NCI-H526 treated with DMSO at 0.1 percent for 48 hours (cell line): ENCODE measurements at regions not wholly inside any gene's neighbourhood (a gene's known extent, or its start where the extent isn't known, plus 50 kb on each side); places are given as distances from the start of the nearest gene placed in this dataset.
A peak's percentile ranks its signal among the peaks of the same experiment; 100 is the strongest.

Experiments used
- DNase-seq: peaks from one replicate; lab custom pipeline; 2025; lab: John Stamatoyannopoulos, UW

DNA sequence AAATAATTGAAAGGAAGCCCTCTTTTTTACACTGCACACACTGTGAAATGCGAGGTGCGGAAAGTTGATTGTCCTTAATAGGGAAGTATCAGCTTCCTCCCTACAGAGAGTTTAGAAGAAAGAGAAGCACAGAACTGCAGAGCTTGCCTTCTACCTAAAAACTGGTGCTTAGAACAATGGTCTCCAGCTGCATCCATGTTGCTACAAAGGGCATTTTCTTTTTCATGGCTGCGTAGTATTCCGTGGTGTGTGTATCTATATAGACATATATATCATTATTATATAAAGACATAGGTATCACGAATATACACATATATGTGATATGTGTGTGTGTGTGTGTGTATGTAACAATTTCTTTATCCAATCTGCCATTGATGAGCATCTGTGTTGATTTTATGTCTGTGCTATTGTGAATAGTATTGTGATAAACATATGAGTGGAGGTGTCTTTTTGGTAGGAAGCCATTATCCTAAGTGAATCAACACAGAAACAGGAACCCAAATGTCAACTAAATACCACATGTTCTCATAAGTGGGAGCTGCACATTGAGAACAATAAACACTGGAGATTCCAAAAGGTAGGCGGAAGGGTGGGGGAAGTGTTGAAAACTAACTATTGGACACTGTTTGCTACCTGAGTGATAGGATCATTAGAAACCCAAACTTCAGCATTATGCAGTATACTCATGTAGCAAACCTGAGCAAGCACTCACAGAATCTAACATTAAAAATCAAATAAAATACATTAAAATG is 290.0 kb upstream of the RUNX1 start:
- no peak for DNase-seq

DNA sequence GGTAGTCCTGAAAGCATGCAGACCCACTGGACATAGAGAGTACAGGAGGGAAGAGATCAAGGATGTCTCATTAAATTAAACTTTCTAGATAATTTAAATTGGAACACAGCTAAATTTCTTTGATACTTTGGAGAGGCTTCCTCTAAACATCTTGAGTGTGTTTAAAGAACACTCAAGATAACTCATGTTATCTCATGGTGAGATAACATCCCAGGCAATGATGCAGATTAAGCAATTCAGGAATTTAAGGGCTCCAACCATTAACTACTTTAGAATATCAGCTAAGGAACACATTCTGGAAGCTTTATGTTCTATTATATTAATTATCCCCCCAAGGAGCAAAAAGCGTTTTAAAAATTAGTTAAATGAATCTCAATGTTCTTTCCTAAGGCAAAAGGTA is 289.2 kb upstream of the RUNX1 start:
- DNase-seq = no peak

DNA sequence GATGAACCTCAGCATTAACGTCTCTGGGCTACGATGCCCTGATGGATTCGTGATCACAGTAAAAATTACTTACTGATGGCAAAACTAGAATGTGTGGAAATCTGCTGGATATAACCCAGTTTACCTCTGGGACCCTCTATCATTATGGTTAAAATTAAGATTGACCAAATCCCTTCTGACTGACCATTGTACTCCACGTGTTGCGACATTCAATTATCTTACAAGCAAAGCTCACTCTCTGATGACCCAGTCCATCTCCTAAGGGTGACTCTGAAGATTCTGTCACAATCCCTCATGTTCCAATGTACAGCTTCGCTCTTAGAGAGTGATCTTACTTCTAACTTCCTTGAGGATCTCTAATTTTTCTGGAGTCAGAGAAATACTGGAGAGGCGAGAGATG is 288.5 kb upstream of the RUNX1 start:
- DNase-seq = no peak

DNA sequence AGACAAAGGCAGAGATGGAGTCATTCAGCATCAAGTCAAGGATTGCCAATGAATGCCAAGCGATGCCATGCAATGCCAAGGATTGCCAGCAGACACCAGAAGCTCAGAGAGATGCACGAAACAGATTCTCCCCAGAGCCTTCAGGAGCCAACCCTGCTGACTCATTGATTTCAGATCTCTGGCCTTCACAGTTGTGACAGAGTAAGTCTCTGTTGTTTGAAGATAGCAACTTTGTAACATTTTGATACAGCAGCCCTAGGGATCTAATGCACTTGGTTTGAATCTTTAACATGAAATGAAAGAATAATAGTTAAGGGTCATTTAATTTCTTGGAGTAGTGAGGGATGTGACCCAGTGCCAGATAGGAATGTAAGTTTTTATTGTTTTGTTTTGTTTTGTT is 287.4 kb upstream of the RUNX1 start:
- DNase-seq = no peak

DNA sequence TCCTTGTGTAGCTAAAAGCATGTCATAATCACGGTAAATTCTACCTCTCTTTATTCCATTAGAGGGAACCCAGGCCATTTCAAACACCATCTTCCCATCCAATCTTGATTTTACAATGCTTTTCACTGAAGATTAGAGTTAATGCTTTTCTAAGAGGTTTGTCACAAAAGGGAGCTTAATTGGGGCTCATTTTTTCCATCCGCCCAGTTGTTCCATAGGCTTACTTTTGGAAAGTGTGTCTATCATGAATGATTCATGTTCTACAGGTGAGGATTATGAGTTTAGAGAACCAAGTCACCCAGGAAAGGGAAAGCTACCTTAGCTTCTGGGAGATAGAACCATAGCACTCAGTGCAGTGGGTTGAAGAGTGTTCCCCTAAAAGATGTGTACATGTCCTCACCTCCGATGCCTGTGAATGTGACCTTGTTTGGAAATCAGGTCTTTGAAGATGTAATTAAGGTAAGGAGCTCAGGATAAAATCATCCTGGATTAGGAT is 286.9 kb upstream of the RUNX1 start:
- no peak for DNase-seq

DNA sequence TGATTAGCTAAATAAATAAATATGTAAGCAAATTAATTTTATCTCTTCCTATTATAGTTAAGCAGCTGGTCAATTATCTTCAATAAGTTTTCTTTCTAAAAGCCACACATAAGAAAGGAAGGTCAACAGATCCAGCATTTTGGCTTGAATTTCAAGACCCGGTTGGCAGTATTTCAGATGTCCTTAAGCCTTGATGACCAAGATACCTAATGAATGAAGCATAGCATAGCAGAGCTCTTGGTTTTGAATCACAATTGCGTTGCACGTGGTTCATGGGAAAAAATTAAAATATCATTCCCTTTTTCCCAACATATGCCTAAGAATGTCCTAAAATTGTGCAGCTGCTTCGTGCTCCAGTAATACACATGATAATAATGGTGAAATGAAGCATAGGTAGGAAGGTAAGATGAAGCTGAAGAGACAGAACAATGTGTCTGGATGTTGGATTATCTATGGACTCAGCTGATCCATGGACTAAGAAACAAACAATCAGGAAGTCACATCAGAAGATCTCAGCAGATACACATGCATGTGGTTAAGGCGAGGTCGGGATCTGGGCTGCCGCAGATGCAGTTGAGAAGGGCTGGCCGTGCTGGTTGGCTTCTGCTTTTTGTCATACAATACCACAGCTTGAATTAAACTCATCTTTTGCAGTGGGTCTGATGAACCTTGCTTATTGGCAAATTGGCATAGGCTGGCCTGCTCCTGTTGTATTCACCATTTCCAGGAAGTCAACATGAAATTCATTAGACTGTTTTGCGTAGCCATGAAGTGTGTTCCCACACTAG is 284.9 kb upstream of the RUNX1 start:
- DNase-seq = no peak

DNA sequence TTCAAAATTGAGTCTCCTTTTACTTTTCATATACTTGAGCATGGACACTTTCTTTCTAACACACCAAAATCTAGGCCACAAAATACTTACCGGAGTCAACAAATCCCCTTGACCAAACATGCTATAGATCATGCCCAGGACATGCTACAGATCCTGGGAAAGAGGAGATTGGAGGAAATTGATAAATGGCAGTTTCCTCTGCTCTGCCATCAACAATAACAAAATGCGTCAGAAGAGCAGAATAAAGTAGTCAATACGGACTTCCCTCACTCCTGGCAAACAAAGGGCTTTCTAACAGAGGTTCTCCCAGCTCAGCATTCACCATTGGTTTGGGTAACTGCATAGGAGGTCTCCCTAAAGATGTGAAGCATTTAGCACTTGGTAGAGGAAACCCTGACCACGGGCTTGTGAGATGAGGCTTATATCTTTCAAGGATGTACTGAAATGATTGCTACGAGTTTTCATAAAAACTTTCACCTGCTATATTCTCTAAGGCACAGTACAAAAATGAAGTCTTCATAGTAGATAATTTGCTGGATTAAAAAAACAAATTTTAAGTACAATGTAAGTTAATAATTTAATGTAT is 283.8 kb upstream of the RUNX1 start:
- DNase-seq = no peak

DNA sequence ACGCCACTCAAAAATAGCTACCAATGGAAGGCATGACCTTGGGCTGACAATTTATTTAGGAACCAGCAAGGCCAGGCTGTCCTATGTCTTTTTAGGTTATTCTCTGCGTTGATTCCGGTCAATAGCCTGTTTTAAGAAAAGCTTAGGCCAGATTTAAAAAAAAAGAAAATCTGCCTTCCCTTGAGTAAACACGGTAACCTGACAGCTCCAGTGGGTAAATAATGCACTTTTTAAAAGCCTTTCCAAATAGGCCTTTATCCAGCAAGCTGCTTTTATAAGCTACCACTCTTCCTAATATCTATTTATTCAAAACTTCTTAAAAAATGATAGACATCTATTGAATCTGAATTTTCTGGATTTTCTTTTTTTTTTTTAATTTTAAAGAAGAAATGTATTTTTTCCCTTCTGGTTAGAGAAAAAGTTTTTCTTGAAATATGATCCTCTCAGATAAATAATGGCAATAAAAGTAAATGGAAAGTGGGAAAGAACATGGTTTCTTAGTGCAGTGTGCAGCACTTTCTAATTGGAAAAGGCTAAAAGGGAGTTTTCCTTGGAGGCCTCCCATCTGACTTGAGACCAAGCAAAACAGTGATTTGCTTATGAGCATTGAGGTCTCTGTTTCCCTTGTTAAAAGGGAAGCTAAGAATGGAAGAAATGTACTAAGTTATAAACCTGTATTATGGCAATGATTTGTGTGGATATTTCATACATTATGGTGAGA is 281.0 kb upstream of the RUNX1 start:
- no peak for DNase-seq

DNA sequence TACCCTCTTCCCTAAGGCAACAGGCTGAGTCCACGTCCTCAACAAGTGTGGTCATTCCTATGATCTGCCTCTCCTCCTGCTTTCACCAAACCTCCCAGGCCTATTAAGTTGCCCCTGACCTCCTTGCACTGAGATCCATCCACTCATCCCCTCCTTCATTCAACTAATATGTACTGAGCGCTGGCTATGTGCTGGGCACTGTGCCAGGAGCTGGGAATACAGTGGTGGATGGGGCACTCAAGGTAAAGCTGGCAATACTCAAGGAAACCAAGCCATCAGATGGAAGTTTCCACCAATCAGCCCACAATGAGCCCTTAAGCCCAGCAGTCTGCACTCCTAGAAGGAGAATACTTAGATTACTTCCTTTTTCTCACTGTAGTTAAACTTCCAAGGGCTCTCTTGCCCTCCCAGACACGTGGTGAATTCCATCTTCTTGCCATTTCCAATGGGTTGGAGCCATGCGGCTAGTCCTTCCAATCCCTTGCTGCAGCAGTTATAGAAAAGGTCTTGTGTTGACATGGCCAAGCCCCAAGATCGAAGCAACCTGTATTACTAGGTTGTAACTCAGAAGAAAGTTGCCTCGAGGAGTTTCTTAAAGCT is 279.9 kb upstream of the RUNX1 start:
- no peak for DNase-seq

DNA sequence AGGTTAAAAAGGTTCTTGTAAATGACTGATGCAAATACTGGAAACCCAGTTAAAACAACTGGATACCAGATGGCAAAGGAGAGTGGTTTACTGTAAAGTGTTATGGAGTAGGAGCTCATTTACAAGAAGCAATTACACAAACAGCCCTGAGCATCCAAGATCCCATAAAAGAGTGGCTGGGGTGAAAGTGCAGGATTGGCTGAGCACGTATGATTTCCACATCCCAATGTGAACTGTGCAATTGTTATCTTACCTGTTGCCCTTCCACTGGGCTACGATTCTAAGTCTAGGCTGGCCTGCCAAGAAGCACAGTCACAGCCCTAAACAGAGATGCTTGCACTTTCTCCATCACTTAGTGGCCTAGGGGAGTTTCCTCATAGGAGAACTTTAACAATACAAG is 277.6 kb upstream of the RUNX1 start:
- no peak for DNase-seq

DNA sequence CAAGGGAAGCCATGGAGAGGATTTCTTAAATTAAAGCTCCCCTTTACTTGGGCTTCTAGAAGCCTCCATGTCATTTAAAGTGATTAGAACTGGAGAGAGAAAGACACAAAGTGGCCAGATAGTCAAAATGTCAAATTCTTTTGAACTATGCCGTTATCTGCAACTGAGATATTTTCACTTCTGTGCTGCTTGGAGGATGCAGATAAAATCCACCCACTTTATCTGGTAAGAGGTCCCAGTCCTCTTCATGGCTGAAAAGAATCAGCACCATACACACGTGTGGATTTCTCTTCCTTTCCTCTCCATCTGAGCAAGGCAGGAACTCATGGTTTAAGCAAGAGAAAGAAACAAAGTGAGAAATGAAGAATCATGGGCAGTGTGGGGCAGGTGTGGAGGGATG is 276.9 kb upstream of the RUNX1 start:
- no peak for DNase-seq

DNA sequence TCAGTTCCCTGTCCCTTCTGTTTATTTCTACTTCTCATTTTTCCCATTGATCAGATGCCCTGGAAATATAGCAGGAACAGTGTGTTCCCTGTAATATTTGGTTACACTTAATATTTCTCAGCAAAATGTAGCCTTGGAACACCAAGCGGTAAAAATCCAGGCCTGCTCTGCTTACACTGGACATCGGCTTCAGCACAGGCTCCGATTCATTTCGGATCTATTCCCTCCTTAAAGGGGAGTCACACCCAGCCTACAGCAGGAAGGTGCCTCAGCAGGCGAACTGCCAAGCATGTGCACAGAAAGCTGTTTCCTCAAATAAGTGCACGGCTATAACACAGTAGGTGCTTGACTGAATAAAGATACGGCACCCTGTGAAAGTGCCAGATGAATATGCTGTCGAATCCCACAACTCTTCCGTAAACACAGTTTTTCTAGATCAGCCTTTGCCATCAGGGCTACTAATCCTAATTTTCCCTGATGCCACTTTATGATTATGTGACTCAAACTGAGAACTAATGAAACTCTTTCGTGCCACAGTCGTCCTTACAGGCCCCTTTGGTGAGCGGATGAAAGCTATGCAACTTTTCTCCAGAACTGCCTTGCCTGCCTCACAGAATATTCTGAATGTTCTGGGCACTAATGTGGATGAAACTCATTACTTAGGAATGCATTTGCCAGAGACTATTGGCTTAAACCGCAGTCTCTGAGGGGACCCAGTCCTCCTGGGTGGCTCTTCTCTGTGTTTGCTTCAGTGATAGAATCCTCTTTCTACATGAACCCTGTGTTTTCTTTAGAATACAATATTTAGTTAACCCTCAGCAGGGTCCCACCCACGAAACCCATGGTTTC is 275.5 kb upstream of the RUNX1 start:
- DNase-seq = no peak

DNA sequence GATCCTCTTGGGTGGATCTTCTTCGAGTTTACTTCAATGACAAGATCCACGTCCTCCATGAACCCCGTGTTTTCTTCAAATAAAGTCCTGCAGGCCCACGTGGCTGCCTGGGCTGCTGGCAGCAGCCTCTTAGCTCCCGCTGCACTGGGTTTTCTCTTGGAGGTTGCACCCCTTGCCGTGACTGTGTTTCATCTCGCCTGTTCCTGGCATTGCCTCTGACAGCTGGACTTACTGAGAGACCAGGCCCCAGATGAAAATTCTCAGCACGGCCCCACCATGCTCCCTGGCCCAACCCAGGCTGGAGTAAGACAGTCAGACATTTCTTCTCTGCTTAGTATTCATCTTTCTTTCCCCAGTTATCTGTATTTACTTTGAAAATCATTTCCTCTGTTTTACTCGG is 274.8 kb upstream of the RUNX1 start:
- DNase-seq = no peak

DNA sequence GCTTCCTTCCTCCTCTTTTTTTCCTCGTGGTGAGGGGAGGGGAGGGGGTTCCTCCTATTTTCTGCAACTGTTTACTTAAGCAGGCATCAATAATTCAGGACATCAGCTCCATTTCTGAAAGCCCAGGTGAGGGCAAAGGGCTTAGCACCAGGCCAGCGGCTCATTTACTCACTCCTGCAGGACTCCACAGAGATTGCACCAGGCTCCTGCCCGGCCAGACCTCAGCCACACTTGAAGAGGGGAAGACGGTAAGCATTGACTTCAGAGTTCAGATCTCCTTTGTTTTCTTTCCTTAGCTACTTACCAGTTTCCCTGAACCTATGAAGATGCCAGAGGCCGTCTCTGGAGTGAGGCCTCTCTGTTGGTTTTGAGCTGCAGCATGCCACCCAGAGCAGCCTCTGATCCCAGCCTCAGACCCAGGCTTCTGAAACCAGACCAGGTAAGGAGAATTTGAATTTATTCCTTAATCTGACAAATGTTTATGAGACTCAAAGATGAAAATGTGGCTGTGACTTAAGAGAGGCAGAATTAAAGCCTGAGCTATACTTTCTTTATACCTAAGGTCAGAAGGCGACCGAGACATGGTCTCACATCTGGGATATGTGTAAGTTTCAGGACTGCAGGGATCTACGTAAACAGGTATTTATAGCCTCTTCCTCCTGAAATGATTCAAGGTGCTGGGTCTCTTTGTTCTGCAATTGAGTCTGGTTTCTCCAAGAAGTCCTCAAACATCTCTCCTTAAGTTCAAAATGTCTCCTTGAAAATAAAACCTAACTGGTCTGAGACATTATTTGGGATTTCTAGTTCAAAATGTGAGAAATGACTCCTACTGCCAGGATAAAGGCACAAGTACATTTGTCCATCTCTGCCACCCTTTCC is 272.5 kb upstream of the RUNX1 start:
- DNase-seq = no peak

DNA sequence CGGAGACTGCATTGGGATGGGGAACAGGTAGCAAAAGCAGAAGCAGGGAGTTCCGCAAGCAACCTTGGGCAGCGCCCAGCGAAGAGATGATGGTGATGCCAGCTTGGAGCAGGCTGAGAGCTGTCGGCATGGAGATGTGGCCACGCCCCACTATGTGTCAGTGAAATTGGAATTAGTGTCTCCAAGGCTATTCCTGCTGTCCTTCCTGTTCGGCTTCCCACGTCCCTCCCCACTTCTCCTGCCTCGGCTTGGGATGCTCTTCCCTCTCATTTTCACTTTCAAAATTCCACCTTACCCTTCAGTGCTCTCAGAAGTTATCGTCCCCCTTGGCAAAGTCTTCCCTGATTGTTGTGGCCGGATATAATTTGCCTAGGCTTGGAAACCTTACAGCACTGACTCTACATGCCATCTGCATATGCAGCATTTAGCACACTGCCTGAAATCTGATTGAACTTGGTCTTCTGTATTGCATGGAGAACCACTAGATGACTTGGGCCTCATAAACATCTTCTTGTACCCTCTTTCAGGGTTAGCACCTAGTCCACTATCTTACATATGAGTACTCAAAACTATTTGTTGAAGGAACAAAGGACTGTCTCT is 270.7 kb upstream of the RUNX1 start:
- DNase-seq = peak; percentile 91

DNA sequence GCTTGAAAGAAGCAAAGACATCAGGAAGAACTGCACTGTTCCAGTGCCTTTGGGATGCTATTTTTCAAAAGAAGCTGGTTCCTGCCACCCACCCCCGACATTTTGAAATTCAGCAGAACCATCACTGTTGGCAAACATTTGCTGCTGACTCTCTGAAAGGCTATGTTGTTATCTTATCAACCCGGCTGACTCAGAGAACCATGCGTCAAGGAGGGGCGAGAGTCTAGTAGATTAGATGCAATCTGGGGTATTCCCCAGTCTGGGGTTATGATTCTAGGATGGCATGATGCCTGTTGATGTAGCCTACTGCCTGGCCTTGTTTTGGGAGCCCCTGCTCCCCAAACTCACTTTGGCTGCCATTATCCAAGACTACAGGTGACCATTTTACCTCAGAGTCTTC is 267.8 kb upstream of the RUNX1 start:
- DNase-seq = no peak

DNA sequence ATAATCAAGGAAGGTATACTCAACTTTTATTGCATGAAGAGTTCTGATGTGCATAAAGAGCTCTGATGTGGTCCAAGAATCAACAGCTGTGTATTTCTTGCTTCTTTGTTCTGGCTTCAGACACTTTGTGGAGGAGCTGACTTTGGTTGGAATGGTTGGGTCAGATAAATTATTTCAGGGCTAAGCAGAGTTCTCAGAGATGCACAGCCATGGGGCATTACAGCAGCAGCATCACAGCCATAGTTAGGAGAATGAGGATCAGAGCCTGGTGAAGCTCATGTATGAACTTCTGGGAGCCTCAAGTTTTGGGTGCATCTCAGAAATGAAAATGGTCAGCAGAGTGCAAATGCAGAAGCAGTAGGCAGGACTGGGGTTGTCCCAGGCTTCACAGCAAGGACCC is 267.4 kb upstream of the RUNX1 start:
- DNase-seq = no peak

DNA sequence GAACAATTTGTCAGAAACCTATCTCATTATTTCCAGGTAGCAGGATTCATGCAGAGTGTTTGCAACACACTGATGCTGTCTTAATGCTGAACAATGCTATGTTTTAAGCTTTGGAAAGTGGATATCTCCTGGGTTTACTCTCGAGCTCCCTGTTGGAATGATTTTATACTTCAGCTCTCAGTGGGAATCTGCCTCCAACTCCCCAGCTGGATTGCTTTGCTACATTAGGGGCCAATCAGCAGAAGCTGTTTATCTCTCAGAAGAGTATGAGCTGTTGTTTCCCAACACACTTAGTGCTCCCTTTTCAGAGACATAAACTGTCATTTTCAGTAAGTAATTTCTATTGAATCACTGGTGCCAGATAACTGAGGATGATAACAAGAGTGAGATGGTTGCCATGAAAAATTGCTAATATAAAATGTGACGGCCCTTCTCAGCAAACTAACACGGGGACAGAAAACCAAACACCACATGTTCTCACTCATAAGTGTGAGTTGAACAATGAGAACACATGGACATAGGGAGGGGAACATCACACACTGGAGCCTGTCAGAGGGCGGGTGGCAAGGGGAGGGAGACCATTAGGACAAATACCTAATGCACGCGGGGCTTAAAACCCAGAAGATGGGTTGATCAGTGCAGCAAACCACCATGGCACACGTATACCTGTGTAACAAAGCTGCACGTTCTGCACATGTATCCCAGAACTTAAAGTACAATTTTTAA is 265.9 kb upstream of the RUNX1 start:
- DNase-seq = no peak

DNA sequence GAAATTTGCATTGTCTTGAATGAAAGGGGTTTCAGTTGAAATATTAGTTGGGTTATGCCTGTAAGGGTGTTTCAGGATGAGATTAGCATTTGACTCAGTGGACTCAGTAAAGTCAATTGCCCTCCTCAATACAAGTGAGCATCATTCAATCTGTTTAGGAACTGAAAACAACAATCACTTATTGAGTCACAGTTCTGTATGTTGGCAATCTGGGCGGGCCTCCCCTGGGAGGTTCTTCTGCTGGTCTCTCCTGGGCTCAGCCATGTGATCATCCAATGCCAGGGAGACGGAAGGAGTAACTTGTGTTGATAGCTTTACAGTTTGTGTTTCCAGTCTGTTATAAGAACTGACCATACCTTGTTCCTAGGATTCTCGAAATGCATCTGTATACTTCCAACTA is 262.9 kb upstream of the RUNX1 start:
- DNase-seq = no peak
